MM.1S (cell line): ENCODE measurements at regions not wholly inside any gene's neighbourhood (a gene's known extent, or its start where the extent isn't known, plus 50 kb on each side); places are given as distances from the start of the nearest gene placed in this dataset.

Experiments
- DNase-seq: peaks from one replicate; pipeline ENCODE4 v3.0.0-alpha.2; 2015
- H2AFZ ChIP-seq: fragments of 300-600 bp; sonication (generic); 2 replicates; pipeline ENCODE4 v1.6.0; 2016; ENCODE audit warnings: antibody characterized with exemption, low read length
- H3F3A ChIP-seq: fragments of 300-600 bp; sonication (generic); 2 replicates; pipeline ENCODE4 v1.6.1; 2016; ENCODE audit warnings: mild to moderate bottlenecking, antibody characterized with exemption, low read length, moderate library complexity, mixed read lengths; ENCODE audit not compliant: insufficient read depth
- H3K27ac ChIP-seq: fragments of 300-600 bp; sonication (generic); 2 replicates; pipeline ENCODE4 v1.5.1; 2016; ENCODE audit warnings: mild to moderate bottlenecking, low read length
- H3K27me3 ChIP-seq: fragments of 300-600 bp; sonication (generic); replicated peaks from 2 replicates; pipeline ENCODE4 v1.6.0; 2016; ENCODE audit warnings: low read length; ENCODE audit not compliant: insufficient read depth
- H3K36me3 ChIP-seq: fragments of 300-600 bp; sonication (generic); replicated peaks from 2 replicates; pipeline ENCODE4 v1.6.1; 2016; ENCODE audit warnings: mild to moderate bottlenecking, low read length, mixed read lengths; ENCODE audit not compliant: insufficient read depth
- H3K4me1 ChIP-seq: fragments of 300-600 bp; sonication (generic); 2 replicates; pipeline ENCODE4 v1.6.1; 2016; ENCODE audit warnings: low read length, mixed read lengths
- H3K4me2 ChIP-seq: fragments of 300-600 bp; sonication (generic); 2 replicates; pipeline ENCODE4 v1.6.0; 2016; ENCODE audit warnings: low read depth, low read length
- H3K4me3 ChIP-seq: fragments of 300-600 bp; sonication (generic); 2 replicates; pipeline ENCODE4 v1.5.1; 2016; ENCODE audit warnings: low read length, mixed read lengths
- H3K79me2 ChIP-seq: fragments of 300-600 bp; sonication (generic); 2 replicates; pipeline ENCODE4 v1.6.1; 2016; ENCODE audit warnings: mixed run types, low read length, mixed read lengths
- H3K9ac ChIP-seq: fragments of 300-600 bp; sonication (generic); 2 replicates; pipeline ENCODE4 v1.6.1; 2016; ENCODE audit warnings: low read length, mixed read lengths
- H3K9me2 ChIP-seq: fragments of 300-600 bp; sonication (generic); replicated peaks from 2 replicates; pipeline ENCODE4 v1.6.1; 2016; ENCODE audit warnings: mild to moderate bottlenecking, low read length, mixed read lengths; ENCODE audit not compliant: insufficient read depth
- H3K9me3 ChIP-seq: fragments of 300-600 bp; sonication (generic); replicated peaks from 2 replicates; pipeline ENCODE4 v1.6.1; 2016; ENCODE audit warnings: mild to moderate bottlenecking, low read length, mixed read lengths; ENCODE audit not compliant: insufficient read depth
- H4K20me1 ChIP-seq: fragments of 300-600 bp; sonication (generic); 2 replicates; pipeline ENCODE4 v1.6.1; 2016; ENCODE audit warnings: mild to moderate bottlenecking, low read length, moderate library complexity, mixed read lengths; ENCODE audit not compliant: insufficient read depth
- EZH2 ChIP-seq: fragments of 300-600 bp; sonication (generic); optimal IDR thresholded peaks from 2 replicates; pipeline ENCODE3; 2017; ENCODE audit warnings: low read depth, mild to moderate bottlenecking, antibody characterized with exemption, low read length, mixed read lengths
- EZH2phosphoT487 ChIP-seq: fragments of 300-600 bp; sonication (generic); IDR thresholded peaks from 2 replicates; pipeline ENCODE4 v1.6.1; 2018; ENCODE audit warnings: antibody characterized with exemption, low read length
- TF ChIP-seq, protein P1 (sequence below): fragments of 300-600 bp; sonication (generic); IDR thresholded peaks from 2 replicates; pipeline ENCODE4 v1.5.1; 2016; ENCODE audit warnings: antibody characterized with exemption, low read length, mixed read lengths

- 0 out of 2 replicates have a peak, but pooled peaks cover 7% of the 10 kb centered on the region for H3K4me1 ChIP-seq
- no peaks in the 10 kb centered on the region for H3K27me3 ChIP-seq
- no peak overlapping the region for H3K9ac ChIP-seq
- H4K20me1 ChIP-seq = no peaks in the 10 kb centered on the region
- TF ChIP-seq, protein P1, sequence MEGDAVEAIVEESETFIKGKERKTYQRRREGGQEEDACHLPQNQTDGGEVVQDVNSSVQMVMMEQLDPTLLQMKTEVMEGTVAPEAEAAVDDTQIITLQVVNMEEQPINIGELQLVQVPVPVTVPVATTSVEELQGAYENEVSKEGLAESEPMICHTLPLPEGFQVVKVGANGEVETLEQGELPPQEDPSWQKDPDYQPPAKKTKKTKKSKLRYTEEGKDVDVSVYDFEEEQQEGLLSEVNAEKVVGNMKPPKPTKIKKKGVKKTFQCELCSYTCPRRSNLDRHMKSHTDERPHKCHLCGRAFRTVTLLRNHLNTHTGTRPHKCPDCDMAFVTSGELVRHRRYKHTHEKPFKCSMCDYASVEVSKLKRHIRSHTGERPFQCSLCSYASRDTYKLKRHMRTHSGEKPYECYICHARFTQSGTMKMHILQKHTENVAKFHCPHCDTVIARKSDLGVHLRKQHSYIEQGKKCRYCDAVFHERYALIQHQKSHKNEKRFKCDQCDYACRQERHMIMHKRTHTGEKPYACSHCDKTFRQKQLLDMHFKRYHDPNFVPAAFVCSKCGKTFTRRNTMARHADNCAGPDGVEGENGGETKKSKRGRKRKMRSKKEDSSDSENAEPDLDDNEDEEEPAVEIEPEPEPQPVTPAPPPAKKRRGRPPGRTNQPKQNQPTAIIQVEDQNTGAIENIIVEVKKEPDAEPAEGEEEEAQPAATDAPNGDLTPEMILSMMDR = no peak
- TF ChIP-seq EZH2phosphoT487 = no peak
- no peak for TF ChIP-seq EZH2
- no peak overlapping the region for H3K4me2 ChIP-seq
- H3K9me2 ChIP-seq = no peaks in the 10 kb centered on the region
- H3K4me3 ChIP-seq = no peak overlapping the region
- H3K36me3 ChIP-seq = no peaks in the 10 kb centered on the region
- H3K79me2 ChIP-seq = no peaks in the 10 kb centered on the region
- no peak overlapping the region for H2AFZ ChIP-seq
- DNase-seq = no peak
- H3F3A ChIP-seq = no peaks in the 10 kb centered on the region
- H3K9me3 ChIP-seq = no peaks in the 10 kb centered on the region
- H3K27ac ChIP-seq = no peak overlapping the region
Observed at GRCh38 chr20:48231253-48231930, 446.1 kb upstream of the SULF2 start.

DNA sequence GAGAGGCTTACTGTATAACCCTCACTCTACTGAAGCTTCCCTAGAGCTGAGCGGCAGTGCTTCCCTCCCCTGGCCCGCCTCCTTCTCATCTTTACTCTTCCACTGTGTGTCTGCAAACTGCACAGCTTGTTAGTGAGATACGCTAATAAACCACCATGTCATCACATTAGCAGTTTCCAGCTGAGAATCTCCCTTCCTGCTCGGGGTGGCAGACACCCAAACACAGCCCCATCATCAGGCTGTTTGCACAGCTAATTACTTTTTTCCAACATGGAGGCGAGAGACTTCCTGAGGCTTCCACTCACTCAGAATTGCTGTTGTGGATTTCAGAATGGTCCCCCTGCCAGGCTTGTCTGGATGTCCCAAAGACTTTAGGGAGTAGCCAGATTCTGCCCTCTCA, 444.9 kb upstream of the SULF2 start:
- H3F3A ChIP-seq = no peaks in the 10 kb centered on the region
- DNase-seq = no peak
- no peaks in the 10 kb centered on the region for H3K4me1 ChIP-seq
- no peak overlapping the region for H3K27ac ChIP-seq
- H2AFZ ChIP-seq = no peak overlapping the region
- no peaks in the 10 kb centered on the region for H3K27me3 ChIP-seq
- no peaks in the 10 kb centered on the region for H3K9me2 ChIP-seq
- no peak overlapping the region for H3K4me2 ChIP-seq
- H4K20me1 ChIP-seq = no peaks in the 10 kb centered on the region
- H3K79me2 ChIP-seq = no peaks in the 10 kb centered on the region
- no peak overlapping the region for H3K4me3 ChIP-seq
- TF ChIP-seq, protein P1 = no peak
- TF ChIP-seq EZH2phosphoT487 = no peak
- TF ChIP-seq EZH2 = no peak
- no peaks in the 10 kb centered on the region for H3K9me3 ChIP-seq
- no peak overlapping the region for H3K9ac ChIP-seq
- no peaks in the 10 kb centered on the region for H3K36me3 ChIP-seq

DNA sequence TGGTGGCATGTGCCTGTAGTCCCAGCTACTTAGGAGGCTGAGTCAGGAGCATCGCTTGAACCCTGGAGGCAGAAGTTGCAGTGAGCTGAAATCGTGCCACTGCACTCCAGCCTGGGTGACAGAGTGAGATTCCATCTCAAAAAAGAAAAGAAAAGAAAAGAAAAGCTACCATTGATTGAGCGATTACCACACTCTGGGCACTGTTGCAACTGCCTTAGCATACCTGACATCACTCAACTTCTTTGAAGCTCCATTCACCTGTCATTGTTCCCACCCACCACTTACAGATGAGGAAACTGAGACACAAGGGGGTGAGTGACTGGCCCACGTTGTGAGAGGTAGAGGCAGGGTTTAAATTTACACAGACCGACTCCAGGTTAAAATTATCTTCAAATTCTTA, 442.1 kb upstream of the SULF2 start:
- Histone ChIP-seq H3K4me2 (no peak overlapping the region), H4K20me1 (no peaks in the 10 kb centered on the region), H3K79me2 (no peaks in the 10 kb centered on the region), H3F3A (no peaks in the 10 kb centered on the region), H3K9ac (no peak overlapping the region), H3K4me1 (no peaks in the 10 kb centered on the region), H3K27me3 (no peaks in the 10 kb centered on the region), H3K9me2 (no peaks in the 10 kb centered on the region), H3K36me3 (no peaks in the 10 kb centered on the region), H3K4me3 (no peak overlapping the region), H3K27ac (no peak overlapping the region), H2AFZ (no peak overlapping the region), H3K9me3 (no peaks in the 10 kb centered on the region)
- DNase-seq = no peak
- no peak for TF ChIP-seq EZH2phosphoT487
- TF ChIP-seq EZH2 = no peak
- TF ChIP-seq, protein P1 = no peak
